DMS153 treated with DMSO at 0.1 percent for 48 hours (cell line): ENCODE measurements at regions not wholly inside any gene's neighbourhood (a gene's known extent, or its start where the extent isn't known, plus 50 kb on each side); places are given as distances from the start of the nearest gene placed in this dataset.

Source experiments
- DNase-seq: peaks from one replicate; lab custom pipeline; 2025; ENCODE audit not compliant: unreplicated experiment; lab: John Stamatoyannopoulos, UW

GRCh38 chr20:12860619-12861247, 148.0 kb upstream of the SPTLC3 start:
- DNase-seq, result no peak

GRCh38 chr20:12869669-12870068, 139.1 kb upstream of the SPTLC3 start:
- DNase-seq, result no peak

GRCh38 chr20:12870588-12870987, 138.2 kb upstream of the SPTLC3 start:
- DNase-seq, result no peak

GRCh38 chr20:12874933-12875332, 133.8 kb upstream of the SPTLC3 start:
- DNase-seq, result no peak

GRCh38 chr20:12875510-12875909, 133.3 kb upstream of the SPTLC3 start:
- DNase-seq, result no peak

- no peak for DNase-seq
Observed at GRCh38 chr20:12882832-12883506, 125.8 kb upstream of the SPTLC3 start.

- no peak for DNase-seq
Observed at GRCh38 chr20:12883507-12883885, 125.3 kb upstream of the SPTLC3 start.

- DNase-seq, result no peak
Observed at GRCh38 chr20:12886618-12887363, 122.0 kb upstream of the SPTLC3 start.

GRCh38 chr20:12891643-12892042, 117.1 kb upstream of the SPTLC3 start:
- no peak for DNase-seq

- DNase-seq, result no peak
Observed at GRCh38 chr20:12893019-12893418, 115.8 kb upstream of the SPTLC3 start.

GRCh38 chr20:12893653-12894052, 115.1 kb upstream of the SPTLC3 start:
- DNase-seq, result no peak

- DNase-seq, result no peak
Observed at GRCh38 chr20:12894089-12894488, 114.7 kb upstream of the SPTLC3 start.

GRCh38 chr20:12896180-12896579, 112.6 kb upstream of the SPTLC3 start:
- DNase-seq, result no peak

- peak; percentile 16 for DNase-seq
Observed at GRCh38 chr20:12902992-12903391, 105.8 kb upstream of the SPTLC3 start.

- DNase-seq, result no peak
Observed at GRCh38 chr20:12906361-12906760, 102.4 kb upstream of the SPTLC3 start.

- DNase-seq, result no peak
Observed at GRCh38 chr20:12911372-12911771, 97.4 kb upstream of the SPTLC3 start.

- DNase-seq, result no peak
Observed at GRCh38 chr20:12913781-12914443, 94.9 kb upstream of the SPTLC3 start.

GRCh38 chr20:12914804-12915203, 94.0 kb upstream of the SPTLC3 start:
- DNase-seq, result peak; percentile 20

GRCh38 chr20:12916699-12917098, 92.1 kb upstream of the SPTLC3 start:
- DNase-seq, result no peak

- DNase-seq, result no peak
Observed at GRCh38 chr20:12924126-12924525, 84.6 kb upstream of the SPTLC3 start.

GRCh38 chr20:12925210-12925755, 83.5 kb upstream of the SPTLC3 start:
- peak; percentile 71 for DNase-seq
